Ovary (tissue), 3 donors: ENCODE measurements at regions not wholly inside any gene's neighbourhood (a gene's known extent, or its start where the extent isn't known, plus 50 kb on each side); places are given as distances from the start of the nearest gene placed in this dataset.

Experiments
- CTCF ChIP-seq, 3 donors: fragments of 450-650 bp in 2 of 3; fragments of 200-600 bp in 1 of 3; IDR thresholded peaks; one replicate each; pipeline versions ENCODE4 v1.5.1 to v1.8.0; 2016 to 2022; ENCODE audit warnings: antibody characterized with exemption in 3 of 3, mild to moderate bottlenecking in 1 of 3
- EP300 ChIP-seq: sonication (generic); formaldehyde crosslinking; IDR thresholded peaks from one replicate; pipeline ENCODE4 v1.6.1; 2017; ENCODE audit warnings: antibody characterized with exemption
- POLR2A ChIP-seq: fragments of 450-650 bp; IDR thresholded peaks from one replicate; pipeline ENCODE4 v1.6.1; 2017; ENCODE audit warnings: antibody characterized with exemption, mild to moderate bottlenecking, moderate library complexity
- donor health status: DM: no; HTN: no; CAD: no.

- no peak for TF ChIP-seq POLR2A
- TF ChIP-seq CTCF (IDR thresholded peaks at IDR 0.05): no peak
- TF ChIP-seq EP300: no peak
These were observed 83.6 kb upstream of the LRRC55 start for GRCh38 chr11:57098191-57098590.
